CD4-positive, alpha-beta T cell treated with Interleukin-1 beta for 1 hour (primary cell): ENCODE measurements at regions not wholly inside any gene's neighbourhood (a gene's known extent, or its start where the extent isn't known, plus 50 kb on each side); places are given as distances from the start of the nearest gene placed in this dataset.

Experiments
- DNase-seq, 2 donors: peaks; one replicate each; pipeline ENCODE4 v3.0.0-alpha.2; 2020 to 2022

DNA sequence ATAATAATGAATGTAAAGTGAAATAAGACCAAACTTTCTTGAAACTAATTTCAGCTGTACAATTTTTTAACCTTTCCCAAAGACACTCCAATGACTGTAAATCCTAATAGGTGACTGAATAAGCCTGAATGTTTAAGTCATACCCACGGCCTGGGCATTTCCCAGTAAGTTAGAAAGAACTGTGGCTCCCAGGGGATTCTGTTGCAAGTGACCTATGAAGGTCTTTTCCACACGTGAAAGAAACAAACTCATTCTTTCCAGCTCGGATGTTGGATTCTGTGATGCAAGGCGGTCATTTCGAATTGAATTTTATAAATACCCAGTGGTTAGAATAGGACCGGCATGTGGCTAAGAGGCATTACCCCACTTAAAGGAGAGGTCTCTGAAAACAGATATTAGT is 1134.4 kb downstream of the GALC start:
- DNase-seq, result no peak

DNA sequence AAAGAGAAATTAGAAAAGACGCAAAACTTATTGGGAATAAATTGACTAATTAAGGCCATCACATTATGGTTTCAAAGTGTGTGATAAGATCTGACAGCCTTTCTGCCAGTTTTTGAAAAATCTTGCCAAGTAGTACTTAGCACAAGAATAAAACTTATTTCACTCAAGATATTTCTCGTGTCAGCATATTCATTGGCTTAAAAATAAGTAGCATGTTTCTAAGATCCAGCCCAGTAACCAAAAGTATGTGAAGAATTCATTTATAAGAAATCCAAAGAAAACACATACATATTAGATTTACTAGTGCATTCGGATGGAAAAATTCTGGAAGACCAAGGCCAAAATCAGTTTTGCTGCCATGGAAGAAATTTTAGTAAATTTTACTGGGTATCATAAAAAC is 1135.0 kb downstream of the GALC start:
- DNase-seq, result no peak

- DNase-seq, result no peak
Observed at GRCh38 chr14:86852530-86852929, 1140.5 kb downstream of the GALC start.

GRCh38 chr14:86847140-86847539 is 1145.8 kb downstream of the GALC start:
- DNase-seq, result no peak

GRCh38 chr14:86838363-86838762 is 1154.6 kb downstream of the GALC start:
- DNase-seq, result peak in 1 of 2 donors; percentile 2

GRCh38 chr14:86826661-86827060 is 1166.3 kb downstream of the GALC start:
- DNase-seq, result no peak

GRCh38 chr14:86824167-86824566 is 1168.8 kb downstream of the GALC start:
- no peak for DNase-seq

- no peak for DNase-seq
Observed at GRCh38 chr14:86823581-86823980, 1169.4 kb downstream of the GALC start.

- DNase-seq, result no peak
Observed at GRCh38 chr14:86815341-86815740, 1177.6 kb downstream of the GALC start.

DNA sequence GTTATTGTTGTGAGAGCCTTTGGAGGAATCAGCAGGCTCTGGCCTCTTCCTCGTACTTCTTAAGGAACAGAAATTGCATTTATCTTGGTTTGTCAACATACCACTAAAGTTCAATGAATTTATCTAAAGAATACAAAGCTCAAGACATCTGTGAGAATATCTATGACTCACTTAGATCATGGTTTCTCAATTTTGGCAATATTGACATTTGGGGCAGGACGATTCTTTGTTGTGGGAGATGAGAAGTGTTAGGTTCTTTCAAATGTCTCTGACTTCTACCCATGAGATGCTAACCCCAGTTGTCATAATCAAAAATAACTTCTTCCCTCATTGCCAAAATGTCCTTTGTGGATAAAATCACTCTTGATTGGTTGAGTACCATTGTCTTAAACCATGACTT is 1190.3 kb downstream of the GALC start:
- DNase-seq, result no peak

GRCh38 chr14:86799244-86799647 is 1193.7 kb downstream of the GALC start:
- no peak for DNase-seq

DNA sequence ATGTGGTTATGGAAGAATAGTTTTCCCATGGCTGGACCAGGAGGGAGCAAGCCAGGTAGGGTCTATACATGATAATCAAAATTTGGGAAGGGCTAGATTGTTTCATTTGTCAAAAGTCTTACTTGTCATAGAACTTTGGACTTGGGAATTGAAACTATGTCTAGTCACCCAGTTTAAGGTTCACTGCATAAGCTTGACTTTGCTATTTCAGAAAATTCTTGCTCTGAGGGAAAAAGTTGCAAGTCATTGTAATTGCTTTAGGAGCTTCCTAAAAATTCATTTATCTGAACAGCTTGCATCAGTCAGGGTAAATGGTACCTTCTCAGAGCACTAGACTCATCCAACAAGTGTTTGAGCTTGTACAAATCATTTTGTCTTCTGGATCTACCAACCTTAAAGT is 1194.7 kb downstream of the GALC start:
- no peak for DNase-seq

GRCh38 chr14:86797075-86797351 is 1196.0 kb downstream of the GALC start:
- no peak for DNase-seq

GRCh38 chr14:86796221-86797074 is 1196.5 kb downstream of the GALC start:
- DNase-seq, result no peak

- DNase-seq, result no peak
Observed at GRCh38 chr14:86794689-86795088, 1198.3 kb downstream of the GALC start.

DNA sequence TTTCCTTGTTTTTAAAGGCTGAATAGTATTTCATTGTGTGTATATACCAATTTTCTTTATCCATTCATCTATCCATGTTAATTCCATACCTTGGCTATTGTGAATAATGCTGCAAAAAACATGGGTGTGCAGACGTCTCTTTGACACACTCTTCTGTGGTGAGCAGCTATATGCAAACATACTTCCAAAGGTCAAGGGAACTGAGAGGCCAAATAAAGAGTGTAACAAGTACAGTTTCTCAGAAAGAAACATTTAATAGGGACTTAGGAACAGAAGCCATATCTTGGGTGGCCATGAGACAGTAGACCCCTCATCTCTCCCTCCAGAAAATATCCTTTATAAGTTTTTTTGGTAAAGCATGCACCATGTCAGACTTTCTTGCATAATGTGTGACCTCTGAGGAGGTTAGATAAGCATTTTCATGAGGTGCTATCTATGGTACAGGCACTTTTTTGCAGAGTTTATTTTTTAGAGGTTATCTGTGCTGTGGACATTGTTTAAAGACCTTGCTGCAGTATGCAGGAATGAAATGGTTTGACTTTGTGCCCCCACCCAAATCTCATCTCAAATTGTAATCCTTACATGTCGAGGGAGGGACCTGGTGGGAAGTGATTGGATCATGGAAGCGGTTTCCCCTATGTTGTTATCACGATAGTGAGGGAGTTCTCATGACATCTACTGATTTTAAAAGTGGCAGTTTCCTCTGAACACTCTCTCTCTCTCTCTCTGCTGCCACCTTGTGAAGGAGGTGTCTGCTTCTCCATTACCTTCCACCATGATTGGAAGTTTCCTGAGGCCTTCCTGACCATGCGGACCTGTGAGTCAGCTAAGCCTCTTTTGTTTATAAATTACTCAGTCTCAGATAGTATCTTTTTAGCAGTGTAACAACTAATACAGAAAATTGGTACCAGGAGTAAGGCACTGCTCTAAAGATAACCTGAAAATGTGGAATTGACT is 1202.3 kb downstream of the GALC start:
- no peak for DNase-seq

DNA sequence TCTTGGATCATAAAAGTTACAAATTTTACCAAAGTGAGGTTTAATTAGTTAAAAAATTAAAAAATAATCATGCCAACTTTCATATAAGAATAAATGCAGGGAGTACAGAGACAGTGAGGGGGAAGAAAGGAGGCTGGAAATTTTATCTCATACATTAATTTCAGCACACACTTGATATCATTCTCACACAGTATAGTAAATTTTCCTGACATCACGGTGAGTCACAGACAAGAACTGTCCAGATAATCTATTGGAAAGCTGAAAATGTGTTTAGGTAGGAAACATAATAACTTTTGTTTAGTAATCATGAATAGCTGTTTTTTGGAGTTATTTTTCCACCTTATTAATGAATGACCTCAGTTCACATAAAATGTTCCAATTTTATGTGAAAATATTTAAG is 1204.8 kb downstream of the GALC start:
- no peak for DNase-seq

- no peak for DNase-seq
Observed at GRCh38 chr14:86787717-86788116, 1205.3 kb downstream of the GALC start.

GRCh38 chr14:86782092-86782580 is 1210.8 kb downstream of the GALC start:
- no peak for DNase-seq

GRCh38 chr14:86780876-86781510 is 1212.0 kb downstream of the GALC start:
- DNase-seq, result no peak

GRCh38 chr14:86780461-86780860 is 1212.5 kb downstream of the GALC start:
- no peak for DNase-seq

- no peak for DNase-seq
Observed at GRCh38 chr14:86779416-86779815, 1213.6 kb downstream of the GALC start.

DNA sequence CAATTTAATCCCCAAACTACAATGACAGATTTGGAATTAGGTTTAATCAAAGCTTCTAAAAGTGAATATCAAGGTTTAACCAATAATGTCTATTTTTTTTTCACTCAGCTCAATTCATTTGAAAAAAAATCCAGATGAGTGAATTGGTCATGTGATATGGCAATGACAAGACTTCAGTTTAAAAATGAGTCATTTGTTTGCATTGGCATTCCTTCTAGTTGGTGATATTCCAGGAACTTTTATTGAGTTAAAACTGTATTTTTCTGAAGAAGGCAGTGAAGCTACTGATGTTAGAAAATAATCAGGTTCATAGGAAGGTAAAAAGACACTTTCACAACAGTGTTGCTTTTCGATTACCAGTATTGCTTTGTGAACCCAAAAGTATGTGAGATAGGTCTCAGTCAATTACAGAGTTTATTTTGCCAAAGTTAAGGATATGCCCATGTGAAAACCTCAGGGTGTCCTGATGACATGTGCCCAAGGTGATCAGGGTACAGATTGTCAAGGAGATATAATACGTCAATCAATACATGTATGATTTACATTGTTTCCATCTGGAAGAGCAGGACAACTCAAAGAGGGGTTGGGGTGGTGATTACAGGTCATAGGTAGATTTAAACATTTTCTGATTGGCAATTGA is 1214.9 kb downstream of the GALC start:
- DNase-seq, result no peak
